ENCODE measurements at regions not wholly inside any gene's neighbourhood (a gene's known extent, or its start where the extent isn't known, plus 50 kb on each side); places are given as distances from the start of the nearest gene placed in this dataset.

DNA sequence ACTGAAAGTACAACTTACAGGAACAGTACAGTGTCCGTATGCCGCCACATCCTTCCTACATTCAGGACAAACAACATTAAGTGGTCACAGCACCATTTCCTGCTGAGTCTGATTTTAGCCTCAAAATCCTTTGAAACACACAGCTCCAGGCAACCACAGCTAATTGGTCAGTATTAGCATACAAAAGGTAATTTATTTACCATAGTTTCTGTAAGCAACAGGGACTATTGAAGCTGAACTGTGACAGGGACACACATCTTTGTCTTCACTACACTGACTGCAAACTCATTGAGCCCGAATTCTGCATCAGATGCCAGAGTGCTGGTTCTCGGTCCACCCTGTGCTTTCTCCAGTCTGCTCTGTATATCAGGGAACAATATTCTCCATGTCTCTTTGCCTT is 151.8 kb downstream of the ST6GAL2 start:
- TF ChIP-seq, protein P1, sequence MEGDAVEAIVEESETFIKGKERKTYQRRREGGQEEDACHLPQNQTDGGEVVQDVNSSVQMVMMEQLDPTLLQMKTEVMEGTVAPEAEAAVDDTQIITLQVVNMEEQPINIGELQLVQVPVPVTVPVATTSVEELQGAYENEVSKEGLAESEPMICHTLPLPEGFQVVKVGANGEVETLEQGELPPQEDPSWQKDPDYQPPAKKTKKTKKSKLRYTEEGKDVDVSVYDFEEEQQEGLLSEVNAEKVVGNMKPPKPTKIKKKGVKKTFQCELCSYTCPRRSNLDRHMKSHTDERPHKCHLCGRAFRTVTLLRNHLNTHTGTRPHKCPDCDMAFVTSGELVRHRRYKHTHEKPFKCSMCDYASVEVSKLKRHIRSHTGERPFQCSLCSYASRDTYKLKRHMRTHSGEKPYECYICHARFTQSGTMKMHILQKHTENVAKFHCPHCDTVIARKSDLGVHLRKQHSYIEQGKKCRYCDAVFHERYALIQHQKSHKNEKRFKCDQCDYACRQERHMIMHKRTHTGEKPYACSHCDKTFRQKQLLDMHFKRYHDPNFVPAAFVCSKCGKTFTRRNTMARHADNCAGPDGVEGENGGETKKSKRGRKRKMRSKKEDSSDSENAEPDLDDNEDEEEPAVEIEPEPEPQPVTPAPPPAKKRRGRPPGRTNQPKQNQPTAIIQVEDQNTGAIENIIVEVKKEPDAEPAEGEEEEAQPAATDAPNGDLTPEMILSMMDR (IDR thresholded peaks at IDR 0.05): no peak
- no peak for TF ChIP-seq POLR2A (IDR thresholded peaks at IDR 0.05)

All from right lobe of liver (tissue), 4 donors.